Trophoblast cell (in vitro differentiated cells and primary cell): ENCODE measurements at regions not wholly inside any gene's neighbourhood (a gene's known extent, or its start where the extent isn't known, plus 50 kb on each side); places are given as distances from the start of the nearest gene placed in this dataset.

Source experiments
- DNase-seq, 2 donors: peaks; one replicate each; pipeline ENCODE4 v3.0.0-alpha.2; 2016
- H2AFZ ChIP-seq: 2 replicates; pipeline ENCODE4 v1.6.1; 2013; ENCODE audit warnings: low read length, moderate library complexity, mild to moderate bottlenecking; ENCODE audit not compliant: insufficient read depth, poor library complexity
- H2AK5ac ChIP-seq: 2 replicates; pipeline ENCODE4 v1.6.1; 2013; ENCODE audit warnings: mild to moderate bottlenecking, low read length
- H2BK120ac ChIP-seq: 2 replicates; pipeline ENCODE4 v1.6.1; 2013; ENCODE audit warnings: low read length, mild to moderate bottlenecking, moderate library complexity; ENCODE audit not compliant: insufficient read depth, poor library complexity
- H2BK12ac ChIP-seq: 2 replicates; pipeline ENCODE4 v1.6.1; 2013; ENCODE audit warnings: mild to moderate bottlenecking, low read length, moderate library complexity
- H2BK5ac ChIP-seq: 2 replicates; pipeline ENCODE4 v1.6.1; 2013; ENCODE audit warnings: low read length, low read depth, moderate library complexity, mild to moderate bottlenecking; ENCODE audit not compliant: poor library complexity
- H3K14ac ChIP-seq: 2 replicates; pipeline ENCODE4 v1.6.1; 2013; ENCODE audit warnings: mild to moderate bottlenecking, low read length
- H3K18ac ChIP-seq: 2 replicates; pipeline ENCODE4 v1.6.1; 2013; ENCODE audit warnings: mild to moderate bottlenecking, low read length
- H3K23ac ChIP-seq: 2 replicates; pipeline ENCODE4 v1.6.1; 2013; ENCODE audit warnings: low read length
- H3K27ac ChIP-seq: 2 replicates; pipeline ENCODE4 v1.5.1; 2013; ENCODE audit warnings: low read depth, mild to moderate bottlenecking, inconsistent platforms, low read length, moderate library complexity
- H3K27me3 ChIP-seq: 2 replicates; pipeline ENCODE4 v1.6.1; 2013; ENCODE audit warnings: inconsistent platforms, mild to moderate bottlenecking, low read length, moderate library complexity; ENCODE audit not compliant: insufficient read depth
- H3K36me3 ChIP-seq, 2 experiments: 1 replicate in 1 of 2; 2 replicates in 1 of 2; pipeline ENCODE4 v1.6.1; 2013; ENCODE audit warnings: low read length in 2 of 2, mild to moderate bottlenecking in 2 of 2, moderate library complexity in 1 of 2; ENCODE audit not compliant: insufficient read depth in 2 of 2, control insufficient read depth in 1 of 2
- H3K4ac ChIP-seq: 2 replicates; pipeline ENCODE4 v1.6.1; 2013; ENCODE audit warnings: low read depth, mild to moderate bottlenecking, low read length, moderate library complexity
- H3K4me1 ChIP-seq, 2 experiments: 1 replicate in 1 of 2; 2 replicates in 1 of 2; pipeline ENCODE4 v1.6.1; 2013; ENCODE audit warnings: low read length in 2 of 2, mild to moderate bottlenecking in 2 of 2, moderate library complexity in 1 of 2; ENCODE audit not compliant: insufficient read depth in 2 of 2, control insufficient read depth in 1 of 2
- H3K4me2 ChIP-seq: 2 replicates; pipeline ENCODE4 v1.6.1; 2013; ENCODE audit warnings: inconsistent platforms, mild to moderate bottlenecking, low read length, moderate library complexity
- H3K4me3 ChIP-seq: 2 replicates; pipeline ENCODE4 v1.5.1; 2013; ENCODE audit warnings: mild to moderate bottlenecking, low read depth, low read length, inconsistent platforms
- H3K79me1 ChIP-seq: one replicate; pipeline ENCODE4 v1.6.1; 2013; ENCODE audit warnings: low read length
- H3K79me2 ChIP-seq: 2 replicates; pipeline ENCODE4 v1.6.1; 2013; ENCODE audit warnings: low read length, mild to moderate bottlenecking; ENCODE audit not compliant: control insufficient read depth, insufficient read depth, poor library complexity
- H3K9ac ChIP-seq: 2 replicates; pipeline ENCODE4 v1.6.1; 2013; ENCODE audit warnings: mild to moderate bottlenecking, low read length
- H3K9me3 ChIP-seq: 2 replicates; pipeline ENCODE4 v1.6.1; 2013; ENCODE audit warnings: low read depth, mild to moderate bottlenecking, control low read depth, inconsistent platforms, low read length; ENCODE audit not compliant: insufficient read depth
- H4K12ac ChIP-seq: 2 replicates; pipeline ENCODE4 v1.6.1; 2013; ENCODE audit warnings: low read depth, mild to moderate bottlenecking, low read length, moderate library complexity
- H4K8ac ChIP-seq: 2 replicates; pipeline ENCODE4 v1.6.1; 2013; ENCODE audit warnings: low read depth, mild to moderate bottlenecking, low read length, moderate library complexity
- H4K91ac ChIP-seq: one replicate; pipeline ENCODE4 v1.6.1; 2013; ENCODE audit warnings: low read depth, mild to moderate bottlenecking, low read length, moderate library complexity
- WGBS: extraction: QIAGEN DNeasy Blood & Tissue Kit; methylation state at CpG from one replicate; pipeline ENCODE4 v1.1.7; 2013; ENCODE audit warnings: missing lambda C conversion rate; ENCODE audit not compliant: insufficient read length, insufficient coverage; ENCODE audit errors: extremely low coverage; 5-methylcytosine and 5-hydroxymethylcytosine counted together

DNA sequence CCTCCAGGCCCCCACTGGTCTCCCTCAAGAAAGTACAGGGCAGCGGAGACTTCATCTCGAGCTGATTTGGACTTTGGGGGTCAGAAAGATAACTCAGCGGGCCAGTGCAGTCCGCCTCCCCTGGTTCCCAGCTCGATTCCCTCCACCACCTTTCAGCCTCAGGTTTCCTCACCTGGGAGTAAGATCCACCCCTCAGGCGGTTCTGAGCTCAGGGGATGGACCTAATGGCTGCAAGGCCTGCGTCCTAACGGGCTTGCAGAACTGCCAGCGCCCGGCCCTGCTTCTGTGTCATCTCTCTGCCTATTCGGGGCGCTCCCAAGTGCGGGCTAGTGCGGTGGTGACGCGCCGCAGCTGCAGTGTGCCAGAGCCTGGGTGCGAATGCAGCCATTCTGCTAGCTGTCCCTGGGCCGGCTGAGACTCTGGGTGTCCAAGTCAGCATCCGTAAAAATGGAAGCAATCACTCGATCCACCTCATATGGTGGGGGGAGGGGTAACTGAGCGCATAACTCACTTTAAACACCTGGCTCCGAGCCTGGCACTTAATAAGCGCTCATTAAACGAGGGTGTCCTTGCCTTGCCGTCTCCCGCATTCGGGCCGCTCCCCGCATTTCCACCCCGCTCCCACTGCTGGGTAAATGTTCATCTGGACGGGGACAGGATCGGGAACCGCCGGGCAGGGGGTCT is 129.6 kb upstream of the LHX1 start:
- H3K36me3 ChIP-seq = no peaks in the 10 kb centered on the region
- no peak overlapping the region for H3K9ac ChIP-seq
- H3K4ac ChIP-seq = no peak overlapping the region
- H3K79me2 ChIP-seq = no peaks in the 10 kb centered on the region
- no peak overlapping the region for H4K12ac ChIP-seq
- H2BK12ac ChIP-seq = no peak overlapping the region
- DNase-seq = no peak
- no CpG with 5 or more reads among the region's 35 CpGs for WGBS
- peaks cover 3 to 5% of the 10 kb centered on the region in 2 experiments for H3K4me1 ChIP-seq
- peak overlapping the region; percentile 60 for H3K4me2 ChIP-seq
- H3K27me3 ChIP-seq = peaks cover 34% of the 10 kb centered on the region
- H3K18ac ChIP-seq = no peak overlapping the region
- no peak overlapping the region for H3K27ac ChIP-seq
- no peak overlapping the region for H2BK120ac ChIP-seq
- H3K14ac ChIP-seq = no peak overlapping the region
- H3K9me3 ChIP-seq = peaks cover 8% of the 10 kb centered on the region
- no peak overlapping the region for H4K8ac ChIP-seq
- H3K4me3 ChIP-seq = no peak overlapping the region
- no peak overlapping the region for H4K91ac ChIP-seq
- H2AK5ac ChIP-seq = no peak overlapping the region
- no peak overlapping the region for H3K23ac ChIP-seq
- H2AFZ ChIP-seq = no peak overlapping the region
- H3K79me1 ChIP-seq = no peaks in the 10 kb centered on the region
- H2BK5ac ChIP-seq = no peak overlapping the region

DNA sequence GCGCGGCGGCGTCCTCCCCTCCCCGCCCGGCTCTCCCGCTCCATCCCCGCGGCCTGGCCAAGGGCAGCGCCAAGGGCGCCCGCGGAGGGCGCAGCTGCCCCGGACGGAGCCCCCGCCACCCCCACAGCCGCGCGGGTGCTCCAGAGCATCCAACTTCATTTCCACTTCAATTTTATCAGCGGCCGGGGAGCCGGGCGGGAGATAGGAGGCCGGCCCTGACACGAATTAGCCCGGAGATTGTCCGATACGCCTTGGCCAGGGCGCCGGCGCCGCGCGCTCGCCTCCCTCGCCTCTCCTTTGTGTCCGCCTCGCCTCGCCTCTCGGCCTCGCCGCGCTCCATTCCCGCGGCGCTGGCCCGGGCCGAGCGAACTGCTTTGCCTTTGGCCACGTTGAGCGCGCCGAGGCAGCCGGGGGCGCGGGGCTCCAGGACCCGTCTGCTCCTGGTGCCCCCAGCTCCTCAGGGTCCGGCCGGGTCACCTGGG is 129.1 kb upstream of the LHX1 start:
- no peak overlapping the region for H2AFZ ChIP-seq
- no peak overlapping the region for H2BK120ac ChIP-seq
- H4K12ac ChIP-seq = no peak overlapping the region
- H3K9me3 ChIP-seq = peaks cover 8% of the 10 kb centered on the region
- H3K14ac ChIP-seq = no peak overlapping the region
- no CpG with 5 or more reads among the region's 60 CpGs for WGBS
- no peak overlapping the region for H4K91ac ChIP-seq
- DNase-seq = no peak
- no peak overlapping the region for H4K8ac ChIP-seq
- no peak overlapping the region for H3K23ac ChIP-seq
- H3K9ac ChIP-seq = no peak overlapping the region
- H3K4me3 ChIP-seq = no peak overlapping the region
- H3K27ac ChIP-seq = no peak overlapping the region
- H3K36me3 ChIP-seq = no peaks in the 10 kb centered on the region
- H2BK12ac ChIP-seq = no peak overlapping the region
- H3K4ac ChIP-seq = no peak overlapping the region
- H3K4me1 ChIP-seq = peaks cover 3 to 5% of the 10 kb centered on the region in 2 experiments
- no peak overlapping the region for H2BK5ac ChIP-seq
- H2AK5ac ChIP-seq = no peak overlapping the region
- H3K27me3 ChIP-seq = peaks cover 34% of the 10 kb centered on the region
- no peak overlapping the region for H3K18ac ChIP-seq
- no peaks in the 10 kb centered on the region for H3K79me2 ChIP-seq
- no peaks in the 10 kb centered on the region for H3K79me1 ChIP-seq
- peak overlapping the region; percentile 60 for H3K4me2 ChIP-seq

DNA sequence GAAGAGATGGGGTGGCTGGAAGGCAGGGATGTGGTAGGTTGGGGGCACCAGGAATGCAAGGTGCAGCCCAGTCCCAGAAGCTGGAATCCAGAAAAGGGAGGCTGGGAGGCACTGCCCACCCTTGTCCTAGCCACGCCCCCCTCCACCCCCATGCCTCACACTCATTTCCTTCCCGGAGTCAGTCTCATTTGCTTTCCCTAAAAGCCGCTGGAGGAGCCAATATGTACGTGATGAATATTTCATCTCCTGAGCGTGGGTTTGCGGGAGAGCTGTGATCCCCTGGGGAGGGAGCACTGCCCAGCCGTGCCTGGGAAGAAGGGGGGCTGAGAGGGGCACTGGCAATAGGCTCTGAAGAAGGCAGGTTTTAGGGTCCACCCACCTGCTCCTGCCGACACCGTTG is 124.5 kb upstream of the LHX1 start:
- Histone ChIP-seq H4K91ac (no peak overlapping the region), H4K12ac (no peak overlapping the region), H3K23ac (no peak overlapping the region), H3K27me3 (peaks cover 27% of the 10 kb centered on the region), H3K36me3 (no peaks in the 10 kb centered on the region), H2BK120ac (no peak overlapping the region), H2BK5ac (no peak overlapping the region), H3K79me1 (no peaks in the 10 kb centered on the region), H3K18ac (no peak overlapping the region), H3K4ac (no peak overlapping the region), H3K14ac (no peak overlapping the region), H3K9ac (no peak overlapping the region), H2AK5ac (no peak overlapping the region), H3K4me2 (no peak overlapping the region), H4K8ac (no peak overlapping the region), H2BK12ac (no peak overlapping the region), H3K79me2 (no peaks in the 10 kb centered on the region), H3K9me3 (peaks cover 7% of the 10 kb centered on the region), H2AFZ (no peak overlapping the region), H3K4me3 (no peak overlapping the region), H3K27ac (no peak overlapping the region), H3K4me1 (peaks cover 3 to 5% of the 10 kb centered on the region in 2 experiments)
- no CpG with 5 or more reads among the region's 9 CpGs for WGBS
- no peak for DNase-seq

DNA sequence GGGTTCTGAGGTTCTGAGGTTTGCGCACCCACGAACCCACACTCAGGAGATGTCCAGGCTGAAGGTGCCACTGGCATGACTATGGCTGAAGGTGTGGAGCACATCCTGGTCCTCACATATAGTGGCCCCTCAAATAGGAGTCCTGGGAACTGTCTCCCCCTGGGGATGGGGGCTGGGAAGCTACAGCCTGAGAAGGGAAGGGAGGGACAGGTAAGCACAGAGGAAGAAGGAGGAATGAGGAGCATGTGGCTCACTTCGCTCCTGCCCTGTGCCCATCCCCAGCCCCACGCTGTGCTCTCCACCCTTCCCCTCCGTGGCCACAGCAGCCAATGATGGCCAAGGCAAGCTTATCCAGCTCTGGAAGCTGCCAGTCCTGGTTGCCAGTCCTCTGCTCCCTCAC is 123.9 kb upstream of the LHX1 start:
- Histone ChIP-seq H4K91ac (no peak overlapping the region), H3K4me1 (peaks cover 1 to 3% of the 10 kb centered on the region in 2 experiments), H4K12ac (no peak overlapping the region), H2BK12ac (no peak overlapping the region), H3K18ac (no peak overlapping the region), H2AK5ac (no peak overlapping the region), H2BK120ac (no peak overlapping the region), H3K36me3 (no peaks in the 10 kb centered on the region), H3K23ac (no peak overlapping the region), H3K4ac (no peak overlapping the region), H2AFZ (no peak overlapping the region), H3K9me3 (peaks cover 6% of the 10 kb centered on the region), H3K9ac (no peak overlapping the region), H3K79me2 (no peaks in the 10 kb centered on the region), H2BK5ac (no peak overlapping the region), H3K4me2 (no peak overlapping the region), H3K79me1 (no peaks in the 10 kb centered on the region), H3K4me3 (no peak overlapping the region), H4K8ac (no peak overlapping the region), H3K27me3 (peaks cover 21% of the 10 kb centered on the region), H3K14ac (no peak overlapping the region), H3K27ac (no peak overlapping the region)
- no CpG with 5 or more reads among the region's 5 CpGs for WGBS
- DNase-seq = no peak
